C4-2B (cell line): ENCODE measurements at regions not wholly inside any gene's neighbourhood (a gene's known extent, or its start where the extent isn't known, plus 50 kb on each side); places are given as distances from the start of the nearest gene placed in this dataset.

Source experiments
- CTCF ChIP-seq: fragments of 450-650 bp; conservative IDR thresholded peaks from 2 replicates; pipeline ENCODE4 v1.5.1; 2017; ENCODE audit warnings: mild to moderate bottlenecking
- ZFX ChIP-seq: fragments of 450-650 bp; IDR thresholded peaks from 2 replicates; pipeline ENCODE4 v1.6.1; 2017

DNA sequence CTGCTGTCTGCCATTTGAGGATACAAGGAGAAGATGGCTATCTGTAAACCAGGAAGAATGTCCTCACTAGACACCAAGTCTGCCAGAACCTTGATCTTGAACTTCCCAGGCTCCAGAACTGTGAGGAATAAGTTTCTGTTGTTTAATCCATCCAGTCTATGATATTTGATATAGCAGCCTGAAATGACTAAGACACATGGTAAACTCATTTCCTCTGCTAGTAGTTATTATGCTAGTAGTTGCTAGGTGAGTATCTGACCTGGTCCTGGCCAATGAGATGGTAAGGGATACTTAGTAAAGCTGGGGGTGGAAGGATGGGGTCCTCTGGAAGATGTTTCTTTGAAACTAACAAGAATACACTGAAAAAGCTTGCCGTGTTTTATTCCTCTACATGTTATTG is 280.7 kb upstream of the ARHGEF26 start:
- TF ChIP-seq CTCF, result no peak
- no peak for TF ChIP-seq ZFX
